ENCODE measurements at regions not wholly inside any gene's neighbourhood (a gene's known extent, or its start where the extent isn't known, plus 50 kb on each side); places are given as distances from the start of the nearest gene placed in this dataset.
"Not testable (repeated sequence)": the region's sequence is repeated elsewhere in the genome, so short reads cannot be mapped to it uniquely, and the experiment has no call there.

DNA sequence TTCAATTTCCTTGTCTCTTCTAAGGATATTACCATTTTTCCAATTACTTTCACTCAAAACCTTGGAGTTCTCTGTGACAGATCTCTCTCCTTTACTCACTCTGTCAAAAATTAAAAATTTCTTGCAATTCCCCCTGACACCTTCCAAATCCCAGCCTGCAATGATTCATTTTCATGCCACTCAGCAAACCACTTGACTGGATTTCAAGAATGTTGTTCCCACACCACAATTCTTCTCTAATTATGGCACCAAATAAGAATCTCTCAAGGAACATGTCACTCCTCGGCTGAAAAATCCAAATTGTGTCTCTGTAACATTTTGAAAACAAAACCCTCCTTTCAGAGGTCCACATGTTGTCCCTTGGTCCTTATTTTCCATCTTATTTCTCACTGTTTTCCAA lies 438.9 kb upstream of the ZP4 start:
- Mint-ChIP-seq H3K4me3 (no peak overlapping the region), H3K9me3 (peaks cover 26% of the 10 kb centered on the region), H3K27me3 (ENCODE audit: low read depth) (no peaks in the 10 kb centered on the region), H3K4me1 (no peaks in the 10 kb centered on the region), H3K36me3 (peaks cover 15% of the 10 kb centered on the region), H3K27ac (no peak overlapping the region)
- no peak for ATAC-seq
- ChIA-PET POLR2A (no interaction called here), CTCF (no interaction called here)
- DNase-seq (ENCODE audit: low spot score) = no peak
- TF ChIP-seq NFATC4 (CRISPR knock-in tag; IDR thresholded peaks at IDR 0.05) (no peak), ATF2 (CRISPR knock-in tag; IDR thresholded peaks at IDR 0.05; ENCODE audit: borderline replicate concordance, low read depth) (no peak), ZNF317 (CRISPR knock-in tag; IDR thresholded peaks at IDR 0.05; ENCODE audit: borderline replicate concordance, low read depth) (no peak), TEAD4 (CRISPR knock-in tag; IDR thresholded peaks at IDR 0.05) (no peak), NR3C1 (CRISPR knock-in tag; conservative IDR thresholded peaks at IDR 0.05; ENCODE audit: low read depth) (no peak), GTF2I (CRISPR knock-in tag; conservative IDR thresholded peaks at IDR 0.05) (no peak)
- TF ChIP-seq, protein P1, sequence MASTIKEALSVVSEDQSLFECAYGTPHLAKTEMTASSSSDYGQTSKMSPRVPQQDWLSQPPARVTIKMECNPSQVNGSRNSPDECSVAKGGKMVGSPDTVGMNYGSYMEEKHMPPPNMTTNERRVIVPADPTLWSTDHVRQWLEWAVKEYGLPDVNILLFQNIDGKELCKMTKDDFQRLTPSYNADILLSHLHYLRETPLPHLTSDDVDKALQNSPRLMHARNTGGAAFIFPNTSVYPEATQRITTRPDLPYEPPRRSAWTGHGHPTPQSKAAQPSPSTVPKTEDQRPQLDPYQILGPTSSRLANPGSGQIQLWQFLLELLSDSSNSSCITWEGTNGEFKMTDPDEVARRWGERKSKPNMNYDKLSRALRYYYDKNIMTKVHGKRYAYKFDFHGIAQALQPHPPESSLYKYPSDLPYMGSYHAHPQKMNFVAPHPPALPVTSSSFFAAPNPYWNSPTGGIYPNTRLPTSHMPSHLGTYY (CRISPR knock-in tag; IDR thresholded peaks at IDR 0.05) = no peak
- TF ChIP-seq, protein P2, sequence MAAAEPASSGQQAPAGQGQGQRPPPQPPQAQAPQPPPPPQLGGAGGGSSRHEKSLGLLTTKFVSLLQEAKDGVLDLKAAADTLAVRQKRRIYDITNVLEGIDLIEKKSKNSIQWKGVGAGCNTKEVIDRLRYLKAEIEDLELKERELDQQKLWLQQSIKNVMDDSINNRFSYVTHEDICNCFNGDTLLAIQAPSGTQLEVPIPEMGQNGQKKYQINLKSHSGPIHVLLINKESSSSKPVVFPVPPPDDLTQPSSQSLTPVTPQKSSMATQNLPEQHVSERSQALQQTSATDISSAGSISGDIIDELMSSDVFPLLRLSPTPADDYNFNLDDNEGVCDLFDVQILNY (CRISPR knock-in tag; IDR thresholded peaks at IDR 0.05) = no peak
- TF ChIP-seq, protein P3, sequence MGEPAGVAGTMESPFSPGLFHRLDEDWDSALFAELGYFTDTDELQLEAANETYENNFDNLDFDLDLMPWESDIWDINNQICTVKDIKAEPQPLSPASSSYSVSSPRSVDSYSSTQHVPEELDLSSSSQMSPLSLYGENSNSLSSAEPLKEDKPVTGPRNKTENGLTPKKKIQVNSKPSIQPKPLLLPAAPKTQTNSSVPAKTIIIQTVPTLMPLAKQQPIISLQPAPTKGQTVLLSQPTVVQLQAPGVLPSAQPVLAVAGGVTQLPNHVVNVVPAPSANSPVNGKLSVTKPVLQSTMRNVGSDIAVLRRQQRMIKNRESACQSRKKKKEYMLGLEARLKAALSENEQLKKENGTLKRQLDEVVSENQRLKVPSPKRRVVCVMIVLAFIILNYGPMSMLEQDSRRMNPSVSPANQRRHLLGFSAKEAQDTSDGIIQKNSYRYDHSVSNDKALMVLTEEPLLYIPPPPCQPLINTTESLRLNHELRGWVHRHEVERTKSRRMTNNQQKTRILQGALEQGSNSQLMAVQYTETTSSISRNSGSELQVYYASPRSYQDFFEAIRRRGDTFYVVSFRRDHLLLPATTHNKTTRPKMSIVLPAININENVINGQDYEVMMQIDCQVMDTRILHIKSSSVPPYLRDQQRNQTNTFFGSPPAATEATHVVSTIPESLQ (CRISPR knock-in tag; IDR thresholded peaks at IDR 0.05) = no peak

- ATAC-seq, POLR2A ChIA-PET: not testable (repeated sequence)
These were observed 436.3 kb upstream of the ZP4 start for GRCh38 chr1:238327033-238327432.

GRCh38 chr1:238326479-238326878 lies 435.8 kb upstream of the ZP4 start:
- POLR2A ChIA-PET; CTCF ChIA-PET; DNase-seq (ENCODE audit: low spot score); H3K27me3 Mint-ChIP-seq (ENCODE audit: low read depth); ATAC-seq; H3K27ac Mint-ChIP-seq; H3K4me3 Mint-ChIP-seq; H3K4me1 Mint-ChIP-seq: not testable (repeated sequence)
- Mint-ChIP-seq H3K36me3 (peaks cover 15% of the 10 kb centered on the region), H3K9me3 (peaks cover 21% of the 10 kb centered on the region)

More at GRCh38 chr1:238327033-238327432, 436.3 kb upstream of the ZP4 start:
- peaks cover 15% of the 10 kb centered on the region for H3K36me3 Mint-ChIP-seq
- H3K9me3 Mint-ChIP-seq = peaks cover 17% of the 10 kb centered on the region
- H3K27me3 Mint-ChIP-seq (ENCODE audit: low read depth); DNase-seq (ENCODE audit: low spot score); H3K27ac Mint-ChIP-seq; H3K4me1 Mint-ChIP-seq; H3K4me3 Mint-ChIP-seq; CTCF ChIA-PET: not testable (repeated sequence)

DNA sequence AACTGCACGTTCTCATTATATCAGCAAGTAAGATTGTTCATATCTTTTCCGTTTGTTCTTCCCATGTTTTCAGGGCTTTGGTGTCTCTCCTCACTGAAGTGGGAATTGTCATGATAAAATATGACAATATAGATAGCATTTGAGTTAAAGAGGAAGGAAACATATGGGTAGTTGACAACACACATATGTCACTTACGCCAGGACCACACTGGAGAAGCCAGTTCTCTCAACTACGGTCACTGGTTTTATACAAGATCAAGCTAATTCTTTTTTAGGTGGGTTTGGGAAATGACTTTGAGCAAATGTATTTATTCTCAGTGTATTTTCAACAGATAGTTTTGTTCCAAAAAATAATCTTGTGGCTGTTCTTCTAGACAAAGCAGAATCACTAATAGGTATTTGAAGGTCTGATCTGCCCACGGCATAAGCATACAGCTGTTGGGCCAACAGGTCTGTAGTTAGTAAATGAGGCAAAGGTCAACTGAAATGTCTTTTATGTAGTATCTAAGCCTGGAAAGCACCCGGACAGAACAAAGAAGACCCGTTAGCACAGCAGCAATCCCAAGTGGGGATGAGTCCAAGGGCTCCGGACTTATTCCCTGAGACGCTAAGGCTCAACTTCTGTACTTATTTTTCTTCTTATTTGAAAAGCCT lies 433.6 kb upstream of the ZP4 start:
- Mint-ChIP-seq H3K4me3 (no peak overlapping the region), H3K36me3 (peaks cover 18% of the 10 kb centered on the region), H3K4me1 (peaks cover 10% of the 10 kb centered on the region), H3K27ac (no peak overlapping the region), H3K9me3 (peaks cover 26% of the 10 kb centered on the region), H3K27me3 (ENCODE audit: low read depth) (no peaks in the 10 kb centered on the region)
- ChIA-PET POLR2A (no interaction called here), CTCF (no interaction called here)
- TF ChIP-seq, protein P3 (CRISPR knock-in tag; IDR thresholded peaks at IDR 0.05) = no peak
- no peak for TF ChIP-seq ZSCAN18 (CRISPR knock-in tag; IDR thresholded peaks at IDR 0.05)
- no peak for TF ChIP-seq ZNF138 (CRISPR knock-in tag; conservative IDR thresholded peaks at IDR 0.05)
- ATAC-seq (no peak), DNase-seq (ENCODE audit: low spot score) (no peak)
